ENCODE measurements at regions not wholly inside any gene's neighbourhood (a gene's known extent, or its start where the extent isn't known, plus 50 kb on each side); places are given as distances from the start of the nearest gene placed in this dataset.

DNA sequence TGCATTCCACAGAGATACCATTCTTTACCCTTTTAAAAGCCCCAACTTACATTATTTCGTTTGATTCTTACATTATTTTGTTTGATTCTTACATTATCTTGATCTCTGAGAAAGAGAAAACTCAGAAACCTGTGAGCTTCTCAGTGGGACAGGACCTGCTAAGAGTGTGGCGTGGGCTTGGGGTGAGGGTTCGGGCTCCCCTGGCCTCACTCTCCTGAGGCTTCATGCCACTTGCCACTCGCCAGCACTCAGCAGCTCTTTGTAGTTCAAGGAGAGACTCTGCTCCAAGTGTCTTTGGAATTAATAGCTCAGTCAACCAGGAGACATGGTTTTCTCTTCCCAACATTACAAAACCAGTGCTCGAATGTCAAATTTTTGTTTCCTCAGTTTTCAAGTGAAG lies 132.4 kb upstream of the RGS17 start:
- TF ChIP-seq FOXK2 (IDR thresholded peaks at IDR 0.05) (no peak), SP1 (IDR thresholded peaks at IDR 0.05) (no peak), ZNF384 (IDR thresholded peaks at IDR 0.05) (no peak), BHLHE40 (IDR thresholded peaks at IDR 0.05; ENCODE audit: borderline replicate concordance) (no peak), SUZ12 (IDR thresholded peaks at IDR 0.05) (no peak), ARNT (IDR thresholded peaks at IDR 0.05) (no peak), ELF4 (IDR thresholded peaks at IDR 0.05) (no peak), NFRKB (IDR thresholded peaks at IDR 0.05) (no peak)

All from HEK293T (cell line).